ENCODE measurements at regions not wholly inside any gene's neighbourhood (a gene's known extent, or its start where the extent isn't known, plus 50 kb on each side); places are given as distances from the start of the nearest gene placed in this dataset.
A peak's percentile ranks its signal among the peaks of the same experiment; 100 is the strongest.
"Not testable (repeated sequence)": the region's sequence is repeated elsewhere in the genome, so short reads cannot be mapped to it uniquely, and the experiment has no call there.

DNA sequence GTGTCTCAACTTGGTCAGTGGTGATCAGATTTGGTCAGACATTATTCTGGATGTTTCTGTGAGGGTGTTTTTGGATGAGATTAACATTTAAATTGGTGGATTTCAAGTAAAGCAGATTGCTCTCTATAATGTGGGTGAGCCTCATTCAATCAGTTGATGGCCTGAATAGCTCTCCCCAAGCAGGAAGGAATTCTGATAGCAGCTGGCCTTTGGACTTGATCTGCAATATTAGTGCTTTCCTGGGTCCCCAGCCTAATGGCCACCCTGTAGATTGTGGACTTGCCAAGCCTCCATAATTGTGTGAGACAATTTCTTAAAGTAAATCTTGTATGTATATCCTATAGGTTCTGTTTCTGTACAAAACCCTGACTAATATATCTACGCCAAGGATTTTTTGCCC lies 153.9 kb upstream of the TBL1XR1 start:
- Histone ChIP-seq H3K36me3 (no peaks in the 10 kb centered on the region), H3K27me3 (no peaks in the 10 kb centered on the region), H3K9me3 (no peaks in the 10 kb centered on the region), H3K27ac (no peak overlapping the region), H3K4me3 (no peak overlapping the region), H3K4me1 (peaks cover 0 to 15% (median 12%) of the 10 kb centered on the region in 4 donors)
- no peak for DNase-seq
- intact Hi-C loops (cut with DNase I), result no loop called here
- TF ChIP-seq EP300 (IDR thresholded peaks at IDR 0.05) (no peak), POLR2AphosphoS5 (IDR thresholded peaks at IDR 0.05) (no peak), POLR2A (IDR thresholded peaks at IDR 0.05) (no peak)
- TF ChIP-seq, protein P1, sequence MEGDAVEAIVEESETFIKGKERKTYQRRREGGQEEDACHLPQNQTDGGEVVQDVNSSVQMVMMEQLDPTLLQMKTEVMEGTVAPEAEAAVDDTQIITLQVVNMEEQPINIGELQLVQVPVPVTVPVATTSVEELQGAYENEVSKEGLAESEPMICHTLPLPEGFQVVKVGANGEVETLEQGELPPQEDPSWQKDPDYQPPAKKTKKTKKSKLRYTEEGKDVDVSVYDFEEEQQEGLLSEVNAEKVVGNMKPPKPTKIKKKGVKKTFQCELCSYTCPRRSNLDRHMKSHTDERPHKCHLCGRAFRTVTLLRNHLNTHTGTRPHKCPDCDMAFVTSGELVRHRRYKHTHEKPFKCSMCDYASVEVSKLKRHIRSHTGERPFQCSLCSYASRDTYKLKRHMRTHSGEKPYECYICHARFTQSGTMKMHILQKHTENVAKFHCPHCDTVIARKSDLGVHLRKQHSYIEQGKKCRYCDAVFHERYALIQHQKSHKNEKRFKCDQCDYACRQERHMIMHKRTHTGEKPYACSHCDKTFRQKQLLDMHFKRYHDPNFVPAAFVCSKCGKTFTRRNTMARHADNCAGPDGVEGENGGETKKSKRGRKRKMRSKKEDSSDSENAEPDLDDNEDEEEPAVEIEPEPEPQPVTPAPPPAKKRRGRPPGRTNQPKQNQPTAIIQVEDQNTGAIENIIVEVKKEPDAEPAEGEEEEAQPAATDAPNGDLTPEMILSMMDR (IDR thresholded peaks at IDR 0.05), result no peak
- 63 to 72% methylated on average over 1 of the region's 1 CpG for WGBS, 2 donors

DNA sequence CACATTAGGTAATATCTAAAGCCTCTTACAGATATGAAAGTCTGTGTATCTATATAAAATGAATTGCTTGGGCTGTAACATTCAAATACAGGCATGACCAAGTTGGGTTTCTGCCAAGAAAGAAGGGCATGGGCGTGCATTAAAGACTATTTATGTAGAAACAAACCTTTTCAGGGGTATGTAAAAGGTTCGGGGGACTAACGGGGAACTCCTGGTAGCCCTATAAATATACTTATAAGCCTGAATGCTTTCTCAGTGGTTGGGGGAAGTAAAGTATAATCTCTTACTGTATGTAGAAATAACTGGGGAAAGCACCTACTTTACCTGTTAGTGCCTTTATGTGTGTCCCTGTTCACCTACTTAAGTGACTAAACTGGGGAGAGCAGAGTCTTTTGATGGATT lies 154.5 kb upstream of the TBL1XR1 start:
- no peaks in the 10 kb centered on the region for H3K9me3 ChIP-seq
- peak overlapping the region in 1 of 4 donors; percentile 61 for H3K27ac ChIP-seq
- DNase-seq, result no peak
- no peaks in the 10 kb centered on the region for H3K36me3 ChIP-seq
- WGBS, 2 donors, result 11 to 34% methylated on average over 3 of the region's 3 CpGs
- peaks cover 0 to 17% (median 11%) of the 10 kb centered on the region in 4 donors for H3K4me1 ChIP-seq
- no peak overlapping the region for H3K4me3 ChIP-seq
- TF ChIP-seq EP300 (IDR thresholded peaks at IDR 0.05), result no peak
- no peak for TF ChIP-seq POLR2A (IDR thresholded peaks at IDR 0.05)
- no peak for TF ChIP-seq POLR2AphosphoS5 (IDR thresholded peaks at IDR 0.05)
- TF ChIP-seq, protein P1 (IDR thresholded peaks at IDR 0.05), result no peak
- intact Hi-C loops (cut with DNase I), result no loop called here
- no peaks in the 10 kb centered on the region for H3K27me3 ChIP-seq

DNA sequence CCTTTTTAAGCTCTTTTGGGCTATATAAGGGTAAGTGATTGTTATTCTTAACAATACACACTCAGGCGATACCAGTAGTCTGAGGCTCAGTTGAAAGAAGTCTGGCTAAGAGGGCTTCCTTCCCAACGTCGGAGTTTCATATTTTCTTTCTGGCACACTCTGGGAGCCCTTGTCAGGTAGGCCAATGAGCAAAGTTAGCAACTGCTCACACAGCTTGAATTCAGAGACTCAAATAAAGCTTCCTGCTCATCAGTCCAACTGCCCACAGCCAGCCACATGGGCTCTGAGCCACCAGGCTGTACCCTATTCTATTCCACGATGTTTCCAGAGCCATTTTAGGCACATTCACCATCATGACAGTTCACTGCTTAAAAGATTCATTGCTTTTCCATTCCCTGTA lies 155.1 kb upstream of the TBL1XR1 start:
- no peak for TF ChIP-seq POLR2A (IDR thresholded peaks at IDR 0.05)
- TF ChIP-seq POLR2AphosphoS5 (IDR thresholded peaks at IDR 0.05), result no peak
- TF ChIP-seq, protein P1 (IDR thresholded peaks at IDR 0.05), result no peak
- TF ChIP-seq EP300 (IDR thresholded peaks at IDR 0.05), result no peak
- intact Hi-C loops (cut with DNase I), result no loop called here
- WGBS, 2 donors, result 78 to 82% methylated on average over 4 of the region's 4 CpGs

DNA sequence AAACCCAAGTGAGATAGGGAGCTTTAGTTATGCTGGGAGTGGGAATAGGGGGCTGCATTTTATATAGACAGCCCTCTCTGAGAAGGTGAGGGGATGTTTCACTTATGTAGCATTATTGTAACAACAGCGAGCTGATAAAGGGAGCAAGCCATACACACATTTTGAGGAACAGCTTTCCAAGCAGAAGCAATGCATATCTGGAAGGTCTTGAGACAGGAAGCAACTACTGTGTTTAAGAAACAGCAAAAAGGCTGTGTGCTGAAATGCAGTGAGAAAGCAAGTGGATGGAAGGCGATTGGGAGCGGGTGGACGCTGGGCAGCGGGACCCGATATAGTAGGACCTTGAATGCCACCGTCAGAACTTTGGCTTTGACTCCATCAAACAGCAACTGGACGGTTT lies 155.9 kb upstream of the TBL1XR1 start:
- DNase-seq, result no peak
- no peaks in the 10 kb centered on the region for H3K36me3 ChIP-seq
- TF ChIP-seq POLR2A (IDR thresholded peaks at IDR 0.05) (no peak), POLR2AphosphoS5 (IDR thresholded peaks at IDR 0.05) (no peak), EP300 (IDR thresholded peaks at IDR 0.05) (no peak)
- TF ChIP-seq, protein P1 (IDR thresholded peaks at IDR 0.05), result no peak
- no peak overlapping the region for H3K27ac ChIP-seq
- intact Hi-C loops (cut with DNase I), result no loop called here
- 84 to 88% methylated on average over 8 of the region's 8 CpGs for WGBS, 2 donors
- H3K4me3 ChIP-seq, result no peak overlapping the region
- no peaks in the 10 kb centered on the region for H3K9me3 ChIP-seq
- H3K27me3 ChIP-seq, result no peaks in the 10 kb centered on the region
- H3K4me1 ChIP-seq, result peaks cover 0 to 26% (median 23%) of the 10 kb centered on the region in 4 donors

More for the DNA sequence above, 155.1 kb upstream of the TBL1XR1 start:
- Histone ChIP-seq H3K4me1 (peaks cover 0 to 19% (median 16%) of the 10 kb centered on the region in 4 donors), H3K27ac (peak overlapping the region in 1 of 4 donors; percentile 61), H3K36me3 (no peaks in the 10 kb centered on the region), H3K27me3 (no peaks in the 10 kb centered on the region), H3K9me3 (no peaks in the 10 kb centered on the region), H3K4me3 (no peak overlapping the region)
- no peak for DNase-seq

DNA sequence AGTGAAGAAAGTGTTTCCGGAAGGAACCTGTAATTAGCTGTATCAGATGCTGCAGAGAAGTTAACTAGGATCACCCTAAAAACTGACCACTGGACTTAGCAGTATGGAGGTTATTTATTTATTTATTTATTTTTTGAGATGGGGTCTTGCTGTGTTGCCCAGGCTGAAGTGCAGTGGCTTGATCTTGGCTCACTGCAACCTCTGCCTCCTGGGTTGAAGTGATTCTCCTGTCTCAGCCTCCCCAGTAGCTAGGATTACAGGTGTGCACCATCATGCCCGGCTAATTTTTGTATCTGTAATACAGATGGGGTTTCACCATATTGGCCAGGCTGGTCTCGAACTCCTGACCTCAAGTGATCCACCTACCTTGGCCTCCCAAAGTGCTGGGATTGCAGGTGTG lies 156.6 kb upstream of the TBL1XR1 start:
- WGBS, 2 donors, result 97 to 98% methylated on average over 3 of the region's 3 CpGs
- intact Hi-C loops (cut with DNase I), result not testable (repeated sequence)

More for the DNA sequence above, 156.6 kb upstream of the TBL1XR1 start:
- not testable (repeated sequence) for H3K27me3 ChIP-seq, H3K4me3 ChIP-seq, H3K36me3 ChIP-seq, DNase-seq, H3K9me3 ChIP-seq, H3K27ac ChIP-seq
- H3K4me1 ChIP-seq, result peaks cover 0 to 34% (median 31%) of the 10 kb centered on the region in 4 donors
